Thymus (tissue), 11 donors: ENCODE measurements at regions not wholly inside any gene's neighbourhood (a gene's known extent, or its start where the extent isn't known, plus 50 kb on each side); places are given as distances from the start of the nearest gene placed in this dataset.
A peak's percentile ranks its signal among the peaks of the same experiment; 100 is the strongest.

Experiments
- DNase-seq, 9 donors: peaks; one replicate each; pipeline ENCODE4 v3.0.0-alpha.2; 2013; ENCODE audit warnings: low spot score in 9 of 9, low read depth in 6 of 9, missing footprints in 1 of 9
- H3K27ac ChIP-seq, 2 donors: one replicate each; pipeline ENCODE4 v1.5.1; 2013; ENCODE audit warnings: control low read depth in 1 of 2, low read depth in 1 of 2, low read length in 1 of 2, mild to moderate bottlenecking in 1 of 2, moderate library complexity in 1 of 2
- H3K27me3 ChIP-seq, 2 donors: one replicate each; pipeline ENCODE4 v1.5.1; 2013; ENCODE audit warnings: low read length in 1 of 2; ENCODE audit not compliant: control insufficient read depth in 2 of 2, insufficient read depth in 1 of 2
- H3K36me3 ChIP-seq, 2 donors: one replicate each; pipeline ENCODE4 v1.5.1; 2013; ENCODE audit warnings: low read length in 1 of 2, mild to moderate bottlenecking in 1 of 2, moderate library complexity in 1 of 2; ENCODE audit not compliant: control insufficient read depth in 2 of 2, insufficient read depth in 2 of 2
- H3K4me1 ChIP-seq, 2 donors: one replicate each; pipeline ENCODE4 v1.5.1; 2013; ENCODE audit warnings: low read length in 2 of 2; ENCODE audit not compliant: control insufficient read depth in 2 of 2, insufficient read depth in 2 of 2
- H3K4me3 ChIP-seq, 2 donors: one replicate each; pipeline ENCODE4 v1.5.1; 2013; ENCODE audit warnings: low read length in 2 of 2, control low read depth in 1 of 2, mild to moderate bottlenecking in 1 of 2
- H3K9me3 ChIP-seq, 2 donors: one replicate each; pipeline ENCODE4 v1.5.1; 2013; ENCODE audit warnings: low read length in 1 of 2, mild to moderate bottlenecking in 1 of 2; ENCODE audit not compliant: control insufficient read depth in 2 of 2, insufficient read depth in 1 of 2
- WGBS: extraction: QIAGEN DNeasy Blood & Tissue Kit; methylation state at CpG from one replicate; pipeline ENCODE4 v1.1.7; 2013; 5-methylcytosine and 5-hydroxymethylcytosine counted together
- donor health status: healthy.

- no peaks in the 10 kb centered on the region for H3K4me1 ChIP-seq
- H3K9me3 ChIP-seq = no peaks in the 10 kb centered on the region
- H3K27me3 ChIP-seq = no peaks in the 10 kb centered on the region
- H3K4me3 ChIP-seq = no peak overlapping the region
- H3K27ac ChIP-seq = peak overlapping the region in 1 of 2 donors; percentile 2
- WGBS = 0% methylated on average over 2 of the region's 2 CpGs
- H3K36me3 ChIP-seq = no peaks in the 10 kb centered on the region
- DNase-seq = no peak
These were observed 236.9 kb downstream of the AR start for GRCh38 chrX:67780694-67781109.

- no peak for DNase-seq
- no peak overlapping the region for H3K27ac ChIP-seq
- no peaks in the 10 kb centered on the region for H3K4me1 ChIP-seq
- no peaks in the 10 kb centered on the region for H3K27me3 ChIP-seq
- H3K9me3 ChIP-seq = no peaks in the 10 kb centered on the region
- no peak overlapping the region for H3K4me3 ChIP-seq
- no peaks in the 10 kb centered on the region for H3K36me3 ChIP-seq
- WGBS = 36% methylated on average over 3 of the region's 3 CpGs
These were observed 237.3 kb downstream of the AR start for GRCh38 chrX:67781132-67781531.

GRCh38 chrX:67784712-67785111 is 240.9 kb downstream of the AR start:
- no peaks in the 10 kb centered on the region for H3K36me3 ChIP-seq
- H3K27me3 ChIP-seq = no peaks in the 10 kb centered on the region
- no peak overlapping the region for H3K4me3 ChIP-seq
- no peaks in the 10 kb centered on the region for H3K4me1 ChIP-seq
- H3K9me3 ChIP-seq = no peaks in the 10 kb centered on the region
- no peak for DNase-seq
- WGBS = 89% methylated on average over 2 of the region's 2 CpGs
- H3K27ac ChIP-seq = no peak overlapping the region

- no peak overlapping the region for H3K27ac ChIP-seq
- H3K27me3 ChIP-seq = no peaks in the 10 kb centered on the region
- 90% methylated on average over 2 of the region's 2 CpGs for WGBS
- no peak overlapping the region for H3K4me3 ChIP-seq
- H3K4me1 ChIP-seq = no peaks in the 10 kb centered on the region
- H3K36me3 ChIP-seq = no peaks in the 10 kb centered on the region
- no peaks in the 10 kb centered on the region for H3K9me3 ChIP-seq
- DNase-seq = no peak
These were observed 243.4 kb downstream of the AR start for GRCh38 chrX:67787196-67787595.

GRCh38 chrX:67789536-67789935 is 245.7 kb downstream of the AR start:
- DNase-seq = no peak
- Histone ChIP-seq H3K4me3 (no peak overlapping the region), H3K27ac (no peak overlapping the region), H3K36me3 (no peaks in the 10 kb centered on the region), H3K9me3 (no peaks in the 10 kb centered on the region), H3K27me3 (no peaks in the 10 kb centered on the region), H3K4me1 (no peaks in the 10 kb centered on the region)
- WGBS = 86% methylated on average over 2 of the region's 2 CpGs
